Stimulated activated naive CD8-positive, alpha-beta T cell treated with anti-CD3 and anti-CD28 coated beads, Interleukin-15, amount 100 ng/mL, for 72 hours (primary cell): ENCODE measurements at regions not wholly inside any gene's neighbourhood (a gene's known extent, or its start where the extent isn't known, plus 50 kb on each side); places are given as distances from the start of the nearest gene placed in this dataset.
A peak's percentile ranks its signal among the peaks of the same experiment; 100 is the strongest.
"Not testable (repeated sequence)": the region's sequence is repeated elsewhere in the genome, so short reads cannot be mapped to it uniquely, and the experiment has no call there.

Experiments used
- ATAC-seq: fragments of 150-1000 bp; cut with Tn5 transposase; 2 replicates; pipeline ENCODE4 v1.10.0; 2021; ENCODE audit warnings: mild to moderate bottlenecking, moderate library complexity
- DNase-seq, 2 donors: peaks; one replicate each; pipeline ENCODE4 v3.0.0; 2021 to 2022
- H3K27ac Mint-ChIP-seq, 2 donors: one replicate each; pipeline ENCODE4 v1.8.0; 2022; ENCODE audit warnings: mild to moderate bottlenecking in 2 of 2, mixed read lengths in 2 of 2, moderate library complexity in 2 of 2
- H3K27me3 Mint-ChIP-seq: one replicate; pipeline ENCODE4 v1.8.0; 2022; ENCODE audit warnings: mixed read lengths
- H3K4me1 Mint-ChIP-seq: one replicate; pipeline ENCODE4 v1.8.0; 2022; ENCODE audit warnings: mild to moderate bottlenecking, mixed read lengths
- H3K4me3 Mint-ChIP-seq, 2 donors: one replicate each; pipeline ENCODE4 v1.8.0; 2022; ENCODE audit warnings: mild to moderate bottlenecking in 2 of 2, mixed read lengths in 2 of 2, moderate library complexity in 1 of 2
- H3K9me3 Mint-ChIP-seq, 2 donors: one replicate each; pipeline ENCODE4 v1.8.0; 2022; ENCODE audit warnings: mixed read lengths in 2 of 2

GRCh38 chr17:64800987-64801386, 118.3 kb downstream of the LRRC37A3 start:
- not testable (repeated sequence) for H3K4me3 Mint-ChIP-seq, DNase-seq, ATAC-seq, H3K27ac Mint-ChIP-seq, H3K27me3 Mint-ChIP-seq, H3K9me3 Mint-ChIP-seq
- peaks cover 16% of the 10 kb centered on the region for H3K4me1 Mint-ChIP-seq

DNA sequence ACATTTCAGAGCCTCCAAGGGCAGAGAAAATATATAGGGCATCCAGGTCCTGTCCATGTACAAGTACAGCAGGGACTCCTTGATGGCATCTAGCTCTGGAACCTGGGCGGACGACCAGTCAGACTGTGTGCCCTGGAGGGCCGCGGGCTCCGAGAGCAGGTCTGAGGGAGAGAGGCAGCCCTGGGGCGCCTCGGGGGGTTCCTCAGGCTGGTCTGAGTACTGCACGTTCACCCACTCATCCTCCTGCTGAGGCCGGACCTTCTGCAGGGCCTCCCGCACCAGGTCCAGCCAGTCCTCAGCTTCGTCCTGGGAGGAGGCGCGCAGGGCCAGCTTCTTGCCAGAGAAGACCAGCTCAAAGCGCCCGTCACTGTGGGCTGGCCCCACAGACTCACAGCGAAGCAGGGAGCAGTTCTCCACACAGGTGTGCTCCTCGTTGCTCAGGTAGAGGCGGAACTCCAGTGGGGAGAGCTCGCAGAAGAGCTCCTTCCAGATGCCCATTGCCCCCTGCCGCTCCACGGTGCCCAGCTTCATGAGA, 118.8 kb downstream of the LRRC37A3 start:
- not testable (repeated sequence) for DNase-seq, H3K9me3 Mint-ChIP-seq, H3K27ac Mint-ChIP-seq, ATAC-seq, H3K4me3 Mint-ChIP-seq, H3K27me3 Mint-ChIP-seq
- H3K4me1 Mint-ChIP-seq = peaks cover 16% of the 10 kb centered on the region

DNA sequence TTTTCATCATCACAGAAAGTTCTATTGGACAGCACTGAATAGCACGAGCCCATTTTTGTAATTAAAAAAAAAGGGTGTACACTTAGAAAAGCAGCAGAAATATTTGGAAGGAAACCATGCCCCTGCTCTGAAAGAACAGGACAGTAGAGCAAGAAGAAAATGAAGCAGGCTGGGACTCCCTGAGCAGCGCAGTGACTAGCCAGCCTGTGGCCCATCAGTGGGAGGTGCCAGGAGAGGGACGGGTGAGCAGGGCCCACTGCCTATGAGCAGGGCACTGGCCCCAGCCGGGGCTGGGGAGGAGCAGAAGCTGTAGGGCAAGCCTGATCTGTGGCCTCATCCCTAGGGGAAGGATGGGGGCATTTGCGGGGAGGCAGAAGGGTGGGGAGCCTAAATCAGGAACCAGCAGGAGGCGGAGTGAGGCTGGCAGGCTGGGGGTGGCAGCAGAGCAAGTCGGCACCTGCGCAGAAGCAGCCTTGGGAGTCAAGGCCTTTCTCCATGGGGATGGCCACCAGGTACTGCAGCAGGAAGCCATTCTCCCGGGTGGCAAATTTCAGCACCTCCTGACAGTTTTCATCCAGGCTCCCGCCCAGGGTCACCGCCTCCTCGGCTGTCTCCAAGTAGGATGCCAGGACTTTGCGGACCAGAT, 119.6 kb downstream of the LRRC37A3 start:
- not testable (repeated sequence) for H3K27me3 Mint-ChIP-seq, H3K9me3 Mint-ChIP-seq, ATAC-seq, H3K27ac Mint-ChIP-seq, DNase-seq, H3K4me3 Mint-ChIP-seq
- H3K4me1 Mint-ChIP-seq = peaks cover 16% of the 10 kb centered on the region

DNA sequence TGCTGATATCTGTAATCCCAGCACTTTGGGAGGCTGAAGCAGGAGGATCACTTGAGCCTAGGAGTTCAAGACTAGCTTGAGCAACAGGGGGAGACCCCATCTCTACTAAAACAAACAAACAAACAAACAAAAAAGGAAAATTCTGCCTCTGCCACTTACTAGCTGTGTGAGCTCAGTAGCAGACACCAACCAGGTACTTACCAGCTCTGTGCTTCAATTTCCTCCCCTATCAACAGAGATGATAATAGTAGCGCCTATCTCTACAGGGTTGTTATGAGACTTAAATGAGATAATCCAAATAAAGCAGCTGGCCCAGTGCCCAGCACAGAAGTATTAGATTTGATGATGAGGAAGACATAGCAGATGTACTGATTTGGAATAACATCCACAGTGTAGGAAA, 120.3 kb downstream of the LRRC37A3 start:
- not testable (repeated sequence) for DNase-seq, ATAC-seq, H3K9me3 Mint-ChIP-seq, H3K4me3 Mint-ChIP-seq, H3K27ac Mint-ChIP-seq, H3K27me3 Mint-ChIP-seq
- peaks cover 16% of the 10 kb centered on the region for H3K4me1 Mint-ChIP-seq

DNA sequence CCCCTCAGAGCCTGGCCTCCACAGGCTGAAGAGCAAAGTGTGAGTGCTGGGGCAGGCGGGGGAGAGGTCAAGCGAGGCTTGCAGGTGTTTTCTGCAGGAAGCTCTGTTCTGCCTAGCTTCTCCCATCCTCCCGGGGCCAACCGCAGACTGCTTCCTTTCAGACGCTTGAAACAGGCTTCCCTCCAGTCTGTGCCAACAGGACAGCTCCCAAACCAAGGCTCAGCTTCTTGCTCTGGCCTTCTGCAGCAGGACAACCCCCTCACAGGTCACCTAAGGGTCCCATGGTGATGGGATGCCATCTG, 120.8 kb downstream of the LRRC37A3 start:
- H3K27ac Mint-ChIP-seq = peak overlapping the region in 1 of 2 donors; percentile 80
- not testable (repeated sequence) for H3K9me3 Mint-ChIP-seq, H3K27me3 Mint-ChIP-seq, H3K4me3 Mint-ChIP-seq, DNase-seq
- peaks cover 16% of the 10 kb centered on the region for H3K4me1 Mint-ChIP-seq
- peak; percentile 26 for ATAC-seq

DNA sequence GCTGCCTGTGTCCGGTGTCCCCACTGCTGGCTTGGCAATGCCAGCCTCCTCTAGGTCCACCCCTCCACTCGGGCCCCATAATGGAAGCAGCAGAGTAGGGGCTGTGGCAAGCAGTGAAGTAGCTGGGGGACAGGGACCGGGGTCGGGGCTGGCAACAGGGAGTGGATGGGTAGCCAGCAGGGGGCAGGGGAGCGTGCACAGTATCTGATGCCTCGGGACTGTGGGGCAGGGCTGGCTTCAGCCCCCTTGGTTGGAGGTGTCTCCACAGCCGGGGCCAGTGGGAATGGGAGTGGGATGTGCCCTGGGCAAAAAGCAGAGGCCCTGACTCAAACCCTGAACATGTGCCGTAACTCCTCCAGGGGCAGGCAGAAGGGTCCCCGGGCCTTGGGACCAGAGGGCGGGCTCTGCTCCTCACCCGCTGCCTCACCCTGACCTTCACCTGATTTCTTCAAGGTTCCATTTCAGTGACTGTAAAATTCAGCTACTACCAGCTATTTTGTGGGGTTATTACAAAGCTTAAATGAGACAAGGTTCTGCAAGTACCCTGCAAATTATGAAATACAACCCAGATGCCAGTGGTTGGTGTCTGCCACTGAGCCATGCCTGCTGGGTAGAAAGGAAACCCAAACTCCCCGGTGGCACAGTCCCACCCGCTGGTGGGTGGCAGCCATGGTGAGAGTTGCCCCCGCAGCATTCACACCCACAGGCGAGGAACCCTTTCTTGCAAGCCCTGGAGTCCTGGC, 121.4 kb downstream of the LRRC37A3 start:
- DNase-seq, H3K27me3 Mint-ChIP-seq, ATAC-seq, H3K4me3 Mint-ChIP-seq, H3K9me3 Mint-ChIP-seq: not testable (repeated sequence)
- Mint-ChIP-seq H3K27ac (peak overlapping the region in 1 of 2 donors; percentile 86), H3K4me1 (peaks cover 19% of the 10 kb centered on the region)

DNA sequence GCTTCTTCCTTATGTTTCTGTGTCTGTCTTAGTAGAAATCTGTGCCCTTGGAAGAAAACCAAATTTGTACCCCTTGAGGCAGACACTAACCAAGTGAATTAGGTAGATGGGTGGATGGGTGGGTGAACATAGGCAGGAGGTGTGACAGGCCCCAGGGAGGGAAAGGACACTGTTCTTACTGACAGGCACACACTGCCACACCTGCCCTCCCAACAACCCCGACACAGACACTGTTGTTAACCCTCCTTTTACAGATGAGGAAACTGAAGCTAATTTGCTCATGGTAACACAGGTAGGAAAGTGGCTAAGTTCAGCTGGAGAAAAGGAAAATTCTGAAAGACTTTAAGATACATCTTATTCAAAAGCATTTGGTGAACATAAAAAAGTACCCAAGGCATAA, 123.9 kb downstream of the LRRC37A3 start:
- H3K27me3 Mint-ChIP-seq, ATAC-seq, DNase-seq, H3K27ac Mint-ChIP-seq, H3K4me3 Mint-ChIP-seq, H3K9me3 Mint-ChIP-seq: not testable (repeated sequence)
- H3K4me1 Mint-ChIP-seq = peaks cover 34% of the 10 kb centered on the region

GRCh38 chr17:64794548-64795274, 124.6 kb downstream of the LRRC37A3 start:
- peaks cover 34% of the 10 kb centered on the region for H3K4me1 Mint-ChIP-seq
- ATAC-seq, H3K27ac Mint-ChIP-seq, H3K4me3 Mint-ChIP-seq, H3K9me3 Mint-ChIP-seq, H3K27me3 Mint-ChIP-seq, DNase-seq: not testable (repeated sequence)

GRCh38 chr17:64794113-64794512, 125.2 kb downstream of the LRRC37A3 start:
- not testable (repeated sequence) for H3K4me3 Mint-ChIP-seq, H3K9me3 Mint-ChIP-seq, ATAC-seq, H3K27ac Mint-ChIP-seq, DNase-seq, H3K27me3 Mint-ChIP-seq
- H3K4me1 Mint-ChIP-seq = peaks cover 28% of the 10 kb centered on the region

DNA sequence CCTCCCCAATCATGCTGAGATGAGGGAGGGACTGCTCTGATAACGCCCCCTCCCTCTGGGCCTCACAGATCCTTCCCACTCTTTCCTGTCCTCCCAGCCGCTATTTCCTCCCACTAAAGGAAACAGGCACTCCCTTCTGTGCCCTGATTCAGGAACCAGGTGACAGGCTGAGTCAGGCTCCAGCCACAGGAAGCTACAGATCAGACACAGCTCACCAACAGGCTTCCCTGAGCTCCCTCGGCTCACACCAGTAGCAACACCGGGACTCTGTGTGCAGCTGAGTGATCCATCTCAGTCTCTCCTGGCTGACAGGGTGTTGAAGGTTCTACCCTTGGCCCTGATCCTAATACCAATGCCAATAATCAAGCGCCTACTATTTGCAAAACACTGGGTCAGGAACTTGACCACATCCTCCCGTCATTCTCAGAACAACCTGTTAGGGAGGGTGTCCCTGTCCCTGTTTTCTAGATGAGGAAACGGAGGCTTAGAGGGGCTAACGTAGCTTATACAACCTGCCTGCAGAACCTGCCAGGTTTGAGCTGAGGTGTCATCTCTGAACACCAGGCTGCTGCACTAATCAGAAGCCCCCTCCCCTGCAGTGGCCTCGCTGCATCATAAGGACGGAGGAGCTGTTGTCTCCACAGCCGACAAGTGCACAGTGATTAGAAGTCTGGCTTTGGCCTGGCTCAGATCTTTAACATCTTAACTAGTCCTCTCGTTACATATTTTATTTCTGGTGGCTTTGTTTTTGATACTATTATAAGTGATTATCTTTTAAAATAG, 126.3 kb downstream of the LRRC37A3 start:
- ATAC-seq (peak; percentile 94), DNase-seq (peak in 1 of 2 donors; percentile 39)
- Mint-ChIP-seq H3K4me1 (peaks cover 22% of the 10 kb centered on the region), H3K4me3 (peak overlapping the region; percentile 10 to 37), H3K27ac (peak overlapping the region; percentile 76 to 80)
- not testable (repeated sequence) for H3K27me3 Mint-ChIP-seq, H3K9me3 Mint-ChIP-seq

GRCh38 chr17:64792276-64792675, 127.0 kb downstream of the LRRC37A3 start:
- H3K4me1 Mint-ChIP-seq = peaks cover 17% of the 10 kb centered on the region
- not testable (repeated sequence) for H3K27ac Mint-ChIP-seq, DNase-seq, H3K9me3 Mint-ChIP-seq, H3K27me3 Mint-ChIP-seq, ATAC-seq, H3K4me3 Mint-ChIP-seq

DNA sequence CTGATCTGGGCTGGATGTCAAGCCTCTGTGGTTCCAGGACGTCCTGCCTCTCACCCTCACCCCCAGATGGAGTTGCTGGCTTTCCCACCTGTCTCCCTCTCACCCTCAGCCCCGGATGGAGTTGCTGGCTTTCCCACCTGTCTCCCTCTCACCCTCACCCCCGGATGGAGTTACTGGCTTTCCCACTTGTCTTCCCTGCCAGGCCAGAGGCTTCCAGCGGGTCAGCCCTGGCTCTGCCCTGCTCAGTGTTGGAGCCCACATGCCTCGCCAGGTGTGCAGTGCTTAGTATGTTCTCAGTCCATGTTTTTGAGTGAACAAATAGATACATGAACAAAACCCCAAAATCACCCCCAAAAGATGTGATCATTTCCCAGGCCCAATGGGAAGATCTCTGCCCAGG, 127.6 kb downstream of the LRRC37A3 start:
- peaks cover 17% of the 10 kb centered on the region for H3K4me1 Mint-ChIP-seq
- H3K4me3 Mint-ChIP-seq = not testable (repeated sequence)

GRCh38 chr17:64791226-64791625, 128.1 kb downstream of the LRRC37A3 start:
- peaks cover 17% of the 10 kb centered on the region for H3K4me1 Mint-ChIP-seq
- H3K27ac Mint-ChIP-seq, ATAC-seq, DNase-seq, H3K4me3 Mint-ChIP-seq, H3K27me3 Mint-ChIP-seq, H3K9me3 Mint-ChIP-seq: not testable (repeated sequence)

More for the DNA sequence above, 127.6 kb downstream of the LRRC37A3 start:
- not testable (repeated sequence) for ATAC-seq, H3K9me3 Mint-ChIP-seq, DNase-seq, H3K27me3 Mint-ChIP-seq
- H3K27ac Mint-ChIP-seq = peak overlapping the region in 1 of 2 donors; percentile 84

GRCh38 chr17:64790690-64791089, 128.6 kb upstream of the SMURF2 start:
- ATAC-seq, H3K4me3 Mint-ChIP-seq, H3K27ac Mint-ChIP-seq, DNase-seq, H3K27me3 Mint-ChIP-seq, H3K9me3 Mint-ChIP-seq: not testable (repeated sequence)
- H3K4me1 Mint-ChIP-seq = peaks cover 17% of the 10 kb centered on the region

- not testable (repeated sequence) for H3K4me3 Mint-ChIP-seq, H3K27ac Mint-ChIP-seq, DNase-seq, ATAC-seq, H3K9me3 Mint-ChIP-seq, H3K27me3 Mint-ChIP-seq
- peaks cover 17% of the 10 kb centered on the region for H3K4me1 Mint-ChIP-seq
Observed at GRCh38 chr17:64790193-64790592, 128.1 kb upstream of the SMURF2 start.
